ENCODE measurements at regions not wholly inside any gene's neighbourhood (a gene's known extent, or its start where the extent isn't known, plus 50 kb on each side); places are given as distances from the start of the nearest gene placed in this dataset.
"Not testable (repeated sequence)": the region's sequence is repeated elsewhere in the genome, so short reads cannot be mapped to it uniquely, and the experiment has no call there.

DNA sequence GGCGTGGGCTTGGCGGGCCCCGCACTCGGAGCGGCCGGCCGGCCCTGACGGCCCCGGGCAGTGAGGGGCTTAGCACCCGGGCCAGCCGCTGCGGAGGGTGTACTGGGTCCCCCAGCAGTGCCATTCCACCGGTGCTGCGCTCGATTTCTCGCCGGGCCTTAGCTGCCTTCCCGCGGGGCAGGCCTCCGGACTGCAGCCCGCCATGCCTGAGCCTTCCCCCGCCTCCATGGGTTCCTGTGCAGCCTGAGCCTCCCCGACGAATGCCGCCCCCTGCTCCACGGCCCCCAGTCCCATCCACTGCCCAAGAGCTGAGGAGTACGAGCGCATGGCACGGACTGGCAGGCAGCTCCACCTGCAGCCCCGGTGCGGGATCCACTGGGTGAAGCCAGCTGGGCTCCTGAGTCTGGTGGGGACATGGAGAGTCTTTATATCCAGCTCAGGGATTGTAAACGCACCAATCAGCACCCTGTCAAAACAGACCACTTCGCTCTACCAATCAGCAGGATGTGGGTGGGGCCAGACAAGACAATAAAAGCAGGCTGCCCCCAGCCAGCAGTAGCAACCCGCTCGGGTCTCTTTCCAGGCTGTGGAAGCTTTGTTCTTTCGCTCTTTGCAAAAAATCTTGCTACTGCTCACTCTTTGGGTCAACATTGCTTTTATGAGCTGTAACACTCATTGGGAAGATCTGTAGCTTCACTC lies 501.2 kb upstream of the DPH6 start:
- TF ChIP-seq, protein P1, sequence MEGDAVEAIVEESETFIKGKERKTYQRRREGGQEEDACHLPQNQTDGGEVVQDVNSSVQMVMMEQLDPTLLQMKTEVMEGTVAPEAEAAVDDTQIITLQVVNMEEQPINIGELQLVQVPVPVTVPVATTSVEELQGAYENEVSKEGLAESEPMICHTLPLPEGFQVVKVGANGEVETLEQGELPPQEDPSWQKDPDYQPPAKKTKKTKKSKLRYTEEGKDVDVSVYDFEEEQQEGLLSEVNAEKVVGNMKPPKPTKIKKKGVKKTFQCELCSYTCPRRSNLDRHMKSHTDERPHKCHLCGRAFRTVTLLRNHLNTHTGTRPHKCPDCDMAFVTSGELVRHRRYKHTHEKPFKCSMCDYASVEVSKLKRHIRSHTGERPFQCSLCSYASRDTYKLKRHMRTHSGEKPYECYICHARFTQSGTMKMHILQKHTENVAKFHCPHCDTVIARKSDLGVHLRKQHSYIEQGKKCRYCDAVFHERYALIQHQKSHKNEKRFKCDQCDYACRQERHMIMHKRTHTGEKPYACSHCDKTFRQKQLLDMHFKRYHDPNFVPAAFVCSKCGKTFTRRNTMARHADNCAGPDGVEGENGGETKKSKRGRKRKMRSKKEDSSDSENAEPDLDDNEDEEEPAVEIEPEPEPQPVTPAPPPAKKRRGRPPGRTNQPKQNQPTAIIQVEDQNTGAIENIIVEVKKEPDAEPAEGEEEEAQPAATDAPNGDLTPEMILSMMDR (IDR thresholded peaks at IDR 0.05), result not testable (repeated sequence)
- TF ChIP-seq EZH2 (IDR thresholded peaks at IDR 0.05; ENCODE audit: borderline replicate concordance, insufficient read depth, low read depth, low read length, poor library complexity, severe bottlenecking), result not testable (repeated sequence)
